ENCODE measurements at regions not wholly inside any gene's neighbourhood (a gene's known extent, or its start where the extent isn't known, plus 50 kb on each side); places are given as distances from the start of the nearest gene placed in this dataset.
"Not testable (repeated sequence)": the region's sequence is repeated elsewhere in the genome, so short reads cannot be mapped to it uniquely, and the experiment has no call there.

DNA sequence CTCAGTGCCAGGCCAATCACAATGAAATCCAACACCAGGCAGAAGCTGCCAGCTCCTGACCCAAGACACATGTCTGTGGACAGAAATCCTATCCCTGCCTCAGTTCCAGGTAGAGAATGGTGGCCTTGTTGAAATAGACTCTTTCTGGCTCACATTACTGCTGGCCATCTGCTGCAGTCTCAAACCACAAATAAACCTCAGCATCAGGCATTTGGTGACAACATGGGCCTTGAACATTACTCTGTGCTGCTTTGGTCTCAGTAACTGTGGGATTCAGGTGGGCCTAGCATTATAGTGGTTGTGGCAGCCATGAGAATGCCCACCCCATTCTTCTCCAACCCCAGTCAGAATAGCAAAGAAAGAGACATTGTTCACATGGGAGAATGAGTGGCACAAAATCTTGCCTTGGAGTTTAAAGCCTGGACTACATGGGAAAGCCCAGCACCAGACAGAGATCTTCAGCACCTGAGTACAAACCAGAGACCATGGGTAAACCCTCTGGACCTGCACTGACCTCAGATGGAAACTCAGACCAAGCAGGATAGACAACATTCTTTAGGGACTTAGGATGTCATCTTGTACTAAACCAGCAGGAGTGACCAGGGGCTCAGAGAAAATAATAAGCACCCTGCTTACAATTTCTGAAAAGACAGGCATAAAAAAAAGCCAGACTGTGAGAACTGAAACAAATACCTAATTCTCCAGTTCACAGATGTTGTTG, 50.4 kb upstream of the TRAM1L1 start:
- Mint-ChIP-seq H3K4me1 (no peaks in the 10 kb centered on the region), H3K36me3 (ENCODE audit: low read depth) (no peaks in the 10 kb centered on the region), H3K27ac (no peak overlapping the region), H3K9me3 (no peaks in the 10 kb centered on the region), H3K27me3 (no peaks in the 10 kb centered on the region), H3K4me3 (no peak overlapping the region)
- DNase-seq, result no peak
- POLR2A ChIA-PET, result no interaction called here
- CTCF ChIA-PET, result no interaction called here

GRCh38 chr4:117137145-117137544, 51.8 kb upstream of the TRAM1L1 start:
- no peaks in the 10 kb centered on the region for H3K9me3 Mint-ChIP-seq
- H3K27ac Mint-ChIP-seq, result no peak overlapping the region
- H3K4me3 Mint-ChIP-seq, result no peak overlapping the region
- DNase-seq, result no peak
- CTCF ChIA-PET, result no interaction called here
- no peaks in the 10 kb centered on the region for H3K36me3 Mint-ChIP-seq (ENCODE audit: low read depth)
- no peaks in the 10 kb centered on the region for H3K4me1 Mint-ChIP-seq
- no peaks in the 10 kb centered on the region for H3K27me3 Mint-ChIP-seq
- POLR2A ChIA-PET, result no interaction called here

GRCh38 chr4:117138732-117139131, 53.4 kb upstream of the TRAM1L1 start:
- H3K4me3 Mint-ChIP-seq; H3K27ac Mint-ChIP-seq; H3K4me1 Mint-ChIP-seq; H3K36me3 Mint-ChIP-seq (ENCODE audit: low read depth); POLR2A ChIA-PET; CTCF ChIA-PET; DNase-seq; H3K27me3 Mint-ChIP-seq; H3K9me3 Mint-ChIP-seq: not testable (repeated sequence)

GRCh38 chr4:117154251-117154650, 68.9 kb upstream of the TRAM1L1 start:
- H3K36me3 Mint-ChIP-seq (ENCODE audit: low read depth), result no peaks in the 10 kb centered on the region
- ChIA-PET CTCF (no interaction called here), POLR2A (no interaction called here)
- H3K4me1 Mint-ChIP-seq, result no peaks in the 10 kb centered on the region
- H3K9me3 Mint-ChIP-seq, result peaks cover 5% of the 10 kb centered on the region
- no peaks in the 10 kb centered on the region for H3K27me3 Mint-ChIP-seq
- DNase-seq, result no peak
- no peak overlapping the region for H3K27ac Mint-ChIP-seq
- H3K4me3 Mint-ChIP-seq, result no peak overlapping the region

DNA sequence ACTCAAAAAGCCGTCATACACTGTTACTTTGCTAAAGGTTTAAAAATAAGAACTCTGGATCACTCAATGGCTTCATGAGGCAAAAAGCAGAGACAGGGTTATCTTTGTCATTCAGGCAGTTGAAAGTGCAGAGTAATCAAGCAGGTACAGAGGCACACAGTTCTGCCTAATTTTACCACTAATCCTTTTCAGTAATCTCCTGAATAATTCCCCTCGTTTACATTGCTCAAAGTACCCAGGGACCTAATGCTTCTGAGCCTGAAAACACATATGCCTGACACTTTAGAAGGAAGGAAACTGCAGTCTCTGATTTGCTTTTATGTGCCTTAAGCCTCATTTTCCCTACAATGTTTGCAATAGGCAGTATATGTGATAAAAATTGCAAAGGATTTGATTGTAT, 71.4 kb upstream of the TRAM1L1 start:
- ChIA-PET POLR2A (no interaction called here), CTCF (no interaction called here)
- Mint-ChIP-seq H3K27ac (no peak overlapping the region), H3K4me3 (no peak overlapping the region), H3K4me1 (no peaks in the 10 kb centered on the region), H3K27me3 (no peaks in the 10 kb centered on the region), H3K9me3 (peaks cover under 1% of the 10 kb centered on the region), H3K36me3 (ENCODE audit: low read depth) (no peaks in the 10 kb centered on the region)
- DNase-seq, result no peak

DNA sequence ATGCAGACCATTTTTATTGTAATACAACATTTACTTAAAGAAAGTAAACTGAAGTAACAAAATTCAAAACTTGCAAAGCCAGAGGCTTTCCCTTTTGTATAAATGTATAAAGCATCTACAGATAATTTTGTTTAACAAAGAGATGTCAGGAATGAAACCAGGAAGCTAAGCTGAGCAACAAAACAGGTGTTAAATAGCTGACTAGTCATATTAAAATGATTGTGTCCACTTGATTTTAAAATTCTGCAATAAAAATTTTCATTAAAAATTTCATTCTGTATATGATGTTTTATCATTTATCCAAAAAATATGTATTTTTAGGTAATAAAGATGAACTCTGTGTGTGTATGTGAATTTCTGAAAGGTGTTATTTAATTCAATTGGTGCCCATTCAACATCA, 72.0 kb upstream of the TRAM1L1 start:
- Mint-ChIP-seq H3K27me3 (no peaks in the 10 kb centered on the region), H3K27ac (no peak overlapping the region), H3K9me3 (no peaks in the 10 kb centered on the region), H3K4me3 (no peak overlapping the region), H3K36me3 (ENCODE audit: low read depth) (no peaks in the 10 kb centered on the region), H3K4me1 (no peaks in the 10 kb centered on the region)
- ChIA-PET POLR2A (no interaction called here), CTCF (no interaction called here)
- no peak for DNase-seq

- H3K36me3 Mint-ChIP-seq (ENCODE audit: low read depth), result no peaks in the 10 kb centered on the region
Observed at GRCh38 chr4:117162976-117163375, 77.6 kb upstream of the TRAM1L1 start.

GRCh38 chr4:117164338-117164737, 79.0 kb upstream of the TRAM1L1 start:
- Mint-ChIP-seq H3K27ac (no peak overlapping the region), H3K4me3 (no peak overlapping the region), H3K9me3 (no peaks in the 10 kb centered on the region), H3K27me3 (no peaks in the 10 kb centered on the region), H3K36me3 (ENCODE audit: low read depth) (no peaks in the 10 kb centered on the region), H3K4me1 (no peaks in the 10 kb centered on the region)
- POLR2A ChIA-PET, result no interaction called here
- CTCF ChIA-PET, result no interaction called here
- DNase-seq, result no peak

More at GRCh38 chr4:117162976-117163375, 77.6 kb upstream of the TRAM1L1 start:
- no peak for DNase-seq
- no peaks in the 10 kb centered on the region for H3K4me1 Mint-ChIP-seq
- POLR2A ChIA-PET, result no interaction called here
- no peak overlapping the region for H3K4me3 Mint-ChIP-seq
- H3K27ac Mint-ChIP-seq, result no peak overlapping the region
- CTCF ChIA-PET, result no interaction called here
- no peaks in the 10 kb centered on the region for H3K9me3 Mint-ChIP-seq
- no peaks in the 10 kb centered on the region for H3K27me3 Mint-ChIP-seq

GRCh38 chr4:117175369-117175768, 90.0 kb upstream of the TRAM1L1 start:
- CTCF ChIA-PET; DNase-seq; H3K27me3 Mint-ChIP-seq; H3K9me3 Mint-ChIP-seq; H3K4me1 Mint-ChIP-seq; H3K4me3 Mint-ChIP-seq; H3K27ac Mint-ChIP-seq; POLR2A ChIA-PET; H3K36me3 Mint-ChIP-seq (ENCODE audit: low read depth): not testable (repeated sequence)

- no peaks in the 10 kb centered on the region for H3K27me3 Mint-ChIP-seq
- no peak overlapping the region for H3K4me3 Mint-ChIP-seq
- ChIA-PET CTCF (no interaction called here), POLR2A (no interaction called here)
- no peak for DNase-seq
- H3K4me1 Mint-ChIP-seq, result no peaks in the 10 kb centered on the region
- H3K36me3 Mint-ChIP-seq (ENCODE audit: low read depth), result no peaks in the 10 kb centered on the region
- H3K9me3 Mint-ChIP-seq, result no peaks in the 10 kb centered on the region
- H3K27ac Mint-ChIP-seq, result no peak overlapping the region
Observed at GRCh38 chr4:117203231-117203630, 117.9 kb upstream of the TRAM1L1 start.

- ChIA-PET POLR2A (no interaction called here), CTCF (no interaction called here)
- Mint-ChIP-seq H3K9me3 (no peaks in the 10 kb centered on the region), H3K27ac (no peak overlapping the region), H3K4me1 (no peaks in the 10 kb centered on the region), H3K27me3 (no peaks in the 10 kb centered on the region), H3K4me3 (no peak overlapping the region), H3K36me3 (ENCODE audit: low read depth) (no peaks in the 10 kb centered on the region)
- DNase-seq, result no peak
Observed at GRCh38 chr4:117210551-117210950, 125.2 kb upstream of the TRAM1L1 start.

DNA sequence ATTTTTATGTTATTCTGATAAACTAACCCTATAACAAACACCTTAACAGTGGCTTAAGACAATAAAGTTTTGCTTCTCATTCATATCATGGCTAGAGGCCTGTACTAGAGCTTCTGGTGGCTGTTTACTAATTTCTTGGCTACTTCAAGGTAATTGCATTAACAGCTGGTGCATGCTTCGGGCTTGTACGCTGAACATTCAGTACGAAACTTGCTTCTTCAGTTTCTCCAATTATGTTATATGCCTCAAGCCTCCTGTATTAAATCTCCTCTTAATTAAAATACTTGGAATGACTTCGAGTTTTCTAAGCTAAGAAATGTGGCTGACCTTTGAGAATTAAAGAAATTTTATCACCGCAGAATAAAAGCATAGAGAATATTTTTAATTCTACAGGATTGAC, 138.9 kb upstream of the TRAM1L1 start:
- Mint-ChIP-seq H3K27ac (no peak overlapping the region), H3K9me3 (no peaks in the 10 kb centered on the region), H3K27me3 (no peaks in the 10 kb centered on the region), H3K4me3 (no peak overlapping the region), H3K4me1 (no peaks in the 10 kb centered on the region), H3K36me3 (ENCODE audit: low read depth) (no peaks in the 10 kb centered on the region)
- DNase-seq, result no peak
- POLR2A ChIA-PET, result interaction anchor here (0.5 kb wide), 1 partner anchor 840 kb away, joined by 7 read pairs; no protein-coding TSS in a partner anchor
- CTCF ChIA-PET, result no interaction called here

GRCh38 chr4:117225471-117225870, 140.1 kb upstream of the TRAM1L1 start:
- ChIA-PET CTCF (no interaction called here), POLR2A (no interaction called here)
- no peaks in the 10 kb centered on the region for H3K36me3 Mint-ChIP-seq (ENCODE audit: low read depth)
- no peak overlapping the region for H3K4me3 Mint-ChIP-seq
- no peak overlapping the region for H3K27ac Mint-ChIP-seq
- DNase-seq, result no peak
- no peaks in the 10 kb centered on the region for H3K9me3 Mint-ChIP-seq
- no peaks in the 10 kb centered on the region for H3K4me1 Mint-ChIP-seq
- H3K27me3 Mint-ChIP-seq, result no peaks in the 10 kb centered on the region

- no peaks in the 10 kb centered on the region for H3K9me3 Mint-ChIP-seq
- CTCF ChIA-PET, result no interaction called here
Observed at GRCh38 chr4:117227925-117228324, 142.5 kb upstream of the TRAM1L1 start.

More at GRCh38 chr4:117227925-117228324, 142.5 kb upstream of the TRAM1L1 start:
- Mint-ChIP-seq H3K4me1 (no peaks in the 10 kb centered on the region), H3K4me3 (no peak overlapping the region), H3K27ac (no peak overlapping the region), H3K27me3 (no peaks in the 10 kb centered on the region), H3K36me3 (ENCODE audit: low read depth) (no peaks in the 10 kb centered on the region)
- DNase-seq, result no peak
- POLR2A ChIA-PET, result no interaction called here
